GM12878 (cell line): ENCODE measurements at regions not wholly inside any gene's neighbourhood (a gene's known extent, or its start where the extent isn't known, plus 50 kb on each side); places are given as distances from the start of the nearest gene placed in this dataset.

Source experiments
- ATAC-seq: fragments of 200-7000 bp; cut with Tn5 transposase; 3 replicates; pipeline ENCODE4 v1.9.1; 2020; ENCODE audit warnings: mild to moderate bottlenecking, moderate library complexity
- BruUV-seq: library from RNA; stranded (reverse); fragments of 400-500 nt; replicated peaks from 2 replicates; lab custom pipeline; 2021; lab: Mats Ljungman, UMichigan
- CTCF ChIA-PET: fragments of 300-600 bp; sonication (Branson Sonifier 250); formaldehyde crosslinking; extraction: SDS; loops from one replicate; lab custom pipeline; 2021; ENCODE audit warnings: inconsistent platforms; lab: Yijun Ruan, JAX
- POLR2A ChIA-PET: fragments of 350-600 bp; formaldehyde crosslinking; extraction: SDS; loops from one replicate; lab custom pipeline; 2021; ENCODE audit warnings: inconsistent platforms; lab: Charles Lee
- RAD21 ChIA-PET: fragments of 300-600 bp; sonication (Branson Sonifier 250); formaldehyde crosslinking; loops from one replicate; lab custom pipeline; 2023; ENCODE audit warnings: antibody characterized with exemption; ENCODE audit not compliant: unreplicated experiment; lab: Charles Lee
- SMC1A ChIA-PET: fragments of 300-600 bp; sonication (Branson Sonifier 250); formaldehyde crosslinking; loops from one replicate; lab custom pipeline; 2023; ENCODE audit not compliant: unreplicated experiment, uncharacterized antibody; lab: Charles Lee
- DNase-seq: peaks from one replicate; pipeline ENCODE4 v3.0.0-alpha.2; 2011; ENCODE audit warnings: low read depth, low spot score
- FAIRE-seq: peaks from 3 replicates; lab custom pipeline; 2011; peaks lifted over from hg19 to GRCh38; lab: Jason Lieb, UNC
- H2AFZ ChIP-seq: 2 replicates; pipeline ENCODE4 v1.6.0; 2011; ENCODE audit warnings: low read depth, low read length, control low read depth; ENCODE audit not compliant: control insufficient read depth
- H3K27ac ChIP-seq: 2 replicates; pipeline ENCODE4 v1.5.1; 2011; ENCODE audit warnings: control low read depth; ENCODE audit not compliant: control insufficient read depth, insufficient read depth
- H3K27me3 ChIP-seq, 2 experiments: replicated peaks in 1 of 2; 2 replicates each; pipeline versions ENCODE4 v1.6.0 to v1.6.1; 2011; ENCODE audit warnings: low read length in 1 of 2; ENCODE audit not compliant: control insufficient read depth in 2 of 2, insufficient read depth in 2 of 2
- H3K36me3 ChIP-seq, 2 experiments: 2 replicates each; pipeline ENCODE4 v1.5.1; 2011; ENCODE audit warnings: low read length in 1 of 2; ENCODE audit not compliant: control insufficient read depth in 2 of 2, insufficient read depth in 2 of 2
- H3K4me1 ChIP-seq: 2 replicates; pipeline ENCODE4 v1.6.1; 2011; ENCODE audit warnings: mild to moderate bottlenecking, low read length, moderate library complexity, mixed read lengths; ENCODE audit not compliant: control insufficient read depth, insufficient read depth
- H3K4me2 ChIP-seq: 2 replicates; pipeline ENCODE4 v1.6.0; 2011; ENCODE audit warnings: control low read depth; ENCODE audit not compliant: control insufficient read depth, insufficient read depth
- H3K4me3 ChIP-seq: fragments of 200-600 bp; sonication (generic); 2 replicates; pipeline ENCODE4 v1.5.1; 2016
- H3K79me2 ChIP-seq: 2 replicates; pipeline ENCODE4 v1.6.0; 2011; ENCODE audit warnings: low read length; ENCODE audit not compliant: control insufficient read depth, insufficient read depth
- H3K9ac ChIP-seq: 2 replicates; pipeline ENCODE4 v1.8.0; 2011; ENCODE audit warnings: low read length, control low read depth, mixed read lengths; ENCODE audit not compliant: control insufficient read depth, insufficient read depth
- H3K9me3 ChIP-seq: replicated peaks from 3 replicates; pipeline ENCODE4 v1.5.1; 2011; ENCODE audit warnings: mild to moderate bottlenecking, low read length; ENCODE audit not compliant: control insufficient read depth, insufficient read depth
- H4K20me1 ChIP-seq: 2 replicates; pipeline ENCODE4 v1.6.0; 2011; ENCODE audit not compliant: control insufficient read depth, insufficient read depth
- BMI1 ChIP-seq: fragments of 450-650 bp; IDR thresholded peaks from 2 replicates; pipeline ENCODE4 v1.6.1; 2016; ENCODE audit warnings: mild to moderate bottlenecking, moderate library complexity, borderline replicate concordance
- BRCA1 ChIP-seq: IDR thresholded peaks from 2 replicates; pipeline ENCODE4 v1.6.1; 2011; ENCODE audit warnings: low read depth, low read length, improper control_type of control experiment
- CEBPB ChIP-seq, 2 experiments: fragments of 150-350 bp in 1 of 2; IDR thresholded peaks; 2 replicates each; pipeline ENCODE4 v1.6.1; 2012 to 2014; ENCODE audit warnings: low read depth in 2 of 2, low read length in 2 of 2, borderline replicate concordance in 1 of 2, inconsistent platforms in 1 of 2
- CREB1 ChIP-seq: IDR thresholded peaks from 2 replicates; pipeline ENCODE4 v1.6.1; 2012; ENCODE audit warnings: low read depth, mild to moderate bottlenecking, inconsistent platforms
- JUNB ChIP-seq: IDR thresholded peaks from 2 replicates; pipeline ENCODE4 v1.6.1; 2016; ENCODE audit warnings: antibody characterized with exemption, mild to moderate bottlenecking
- MYB ChIP-seq: fragments of 150-350 bp; IDR thresholded peaks from 2 replicates; pipeline ENCODE4 v1.6.1; 2014; ENCODE audit warnings: mild to moderate bottlenecking, low read depth, low read length, borderline replicate concordance
- POLR2AphosphoS2 ChIP-seq: IDR thresholded peaks from 2 replicates; pipeline ENCODE4 v1.6.1; 2011; ENCODE audit warnings: low read depth, mild to moderate bottlenecking, low read length, improper control_type of control experiment, moderate library complexity
- POLR2AphosphoS5 ChIP-seq: IDR thresholded peaks from 2 replicates; pipeline ENCODE4 v1.6.1; 2011; ENCODE audit warnings: mild to moderate bottlenecking, low read length, inconsistent platforms
- RAD51 ChIP-seq: fragments of 450-650 bp; IDR thresholded peaks from 2 replicates; pipeline ENCODE4 v1.6.1; 2016; ENCODE audit warnings: moderate library complexity, mild to moderate bottlenecking, inconsistent platforms
- RBBP5 ChIP-seq: fragments of 200-600 bp; sonication (generic); conservative IDR thresholded peaks from 2 replicates; pipeline ENCODE4 v1.6.1; 2016
- SIN3A ChIP-seq: IDR thresholded peaks from 2 replicates; pipeline ENCODE4 v1.6.1; 2012; ENCODE audit warnings: low read depth, low read length, improper control_type of control experiment
- SIX5 ChIP-seq: IDR thresholded peaks from 2 replicates; pipeline ENCODE4 v1.6.1; 2011; ENCODE audit warnings: mild to moderate bottlenecking, low read depth, low read length, moderate library complexity; ENCODE audit not compliant: severe bottlenecking
- SMAD1 ChIP-seq: fragments of 450-650 bp; IDR thresholded peaks from 2 replicates; pipeline ENCODE4 v1.6.1; 2018; ENCODE audit warnings: mild to moderate bottlenecking, low read depth; ENCODE audit not compliant: partially characterized antibody
- TBL1XR1 ChIP-seq: IDR thresholded peaks from 2 replicates; pipeline ENCODE4 v1.6.1; 2012; ENCODE audit warnings: low read depth, low read length, improper control_type of control experiment
- YY1 ChIP-seq: IDR thresholded peaks from 2 replicates; pipeline ENCODE4 v1.6.1; 2011; ENCODE audit warnings: low read depth, mild to moderate bottlenecking, low read length
- ZNF384 ChIP-seq: IDR thresholded peaks from 2 replicates; pipeline ENCODE4 v1.6.1; 2012; ENCODE audit warnings: low read depth, mild to moderate bottlenecking, low read length, improper control_type of control experiment, borderline replicate concordance
- WGBS: methylation state at CpG from one replicate; pipeline ENCODE4 v1.1.6; 2016; ENCODE audit warnings: low lambda C conversion rate; ENCODE audit not compliant: insufficient replicate concordance, insufficient coverage; ENCODE audit errors: missing lambda C conversion rate; 5-methylcytosine and 5-hydroxymethylcytosine counted together
- in situ Hi-C: fragments of 300-500 bp; cut with MboI; formaldehyde crosslinking; loops from 9 replicates; pipeline ENCODE4 v1.14.3; 2018; ENCODE audit warnings: mixed read lengths
- intact Hi-C: fragments of 100-400 bp; cut with micrococcal nuclease; formaldehyde crosslinking; loops from one replicate; pipeline ENCODE4 v1.14.2; 2022; ENCODE audit not compliant: unreplicated experiment
- TF ChIP-seq, protein P1 (sequence below): fragments of 450-650 bp; IDR thresholded peaks from 2 replicates; pipeline ENCODE4 v1.6.1; 2016; ENCODE audit warnings: mild to moderate bottlenecking, moderate library complexity, borderline replicate concordance
- TF ChIP-seq, protein P2 (sequence below): IDR thresholded peaks from 2 replicates; pipeline ENCODE4 v1.6.1; 2011; ENCODE audit warnings: borderline replicate concordance, low read depth, mild to moderate bottlenecking, moderate library complexity, mixed read lengths, low read length; ENCODE audit not compliant: insufficient read depth; ENCODE audit errors: extremely low read length

DNA sequence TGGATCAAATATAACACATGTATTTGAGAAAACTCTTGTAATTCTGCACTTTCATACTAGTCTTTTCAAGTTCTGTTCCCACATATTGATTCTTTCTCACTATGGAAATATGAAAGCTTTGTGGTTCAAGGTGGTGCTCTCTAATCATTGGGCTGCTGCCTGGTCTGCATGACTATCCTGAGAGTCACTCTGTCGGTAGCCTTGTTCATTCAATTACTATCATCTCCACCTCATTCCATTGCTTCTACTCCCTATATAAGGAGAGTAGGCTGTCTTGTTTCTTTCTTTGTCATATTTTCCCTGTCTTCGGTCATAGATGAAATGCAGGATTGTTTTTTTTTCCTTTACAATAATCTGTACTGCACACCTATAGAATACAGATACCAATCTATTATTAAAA lies 341.4 kb upstream of the ACTBL2 start:
- Histone ChIP-seq H3K79me2 (no peaks in the 10 kb centered on the region), H3K27me3 (no peaks in the 10 kb centered on the region), H3K36me3 (no peaks in the 10 kb centered on the region), H3K4me2 (no peak overlapping the region), H3K9ac (no peak overlapping the region), H3K4me3 (no peak overlapping the region), H3K9me3 (no peaks in the 10 kb centered on the region), H4K20me1 (no peaks in the 10 kb centered on the region), H3K4me1 (no peaks in the 10 kb centered on the region), H2AFZ (no peak overlapping the region), H3K27ac (no peak overlapping the region)
- intact Hi-C loops (no loop called here), in situ Hi-C loops (no loop called here)
- RAD21 ChIA-PET = no interaction called here
- CTCF ChIA-PET = no interaction called here
- 80% methylated on average over 2 of the region's 2 CpGs for WGBS
- POLR2A ChIA-PET = no interaction called here
- FAIRE-seq (no peak), ATAC-seq (no peak), DNase-seq (no peak)
- SMC1A ChIA-PET = interaction anchor here (0.6 kb wide), 2 partner anchors 193 to 285 kb away, joined by 3 read pairs; no protein-coding TSS in a partner anchor
- TF ChIP-seq POLR2AphosphoS5 = no peak
- no peak for TF ChIP-seq TBL1XR1
- TF ChIP-seq ZNF384 = no peak
- TF ChIP-seq, protein P1, sequence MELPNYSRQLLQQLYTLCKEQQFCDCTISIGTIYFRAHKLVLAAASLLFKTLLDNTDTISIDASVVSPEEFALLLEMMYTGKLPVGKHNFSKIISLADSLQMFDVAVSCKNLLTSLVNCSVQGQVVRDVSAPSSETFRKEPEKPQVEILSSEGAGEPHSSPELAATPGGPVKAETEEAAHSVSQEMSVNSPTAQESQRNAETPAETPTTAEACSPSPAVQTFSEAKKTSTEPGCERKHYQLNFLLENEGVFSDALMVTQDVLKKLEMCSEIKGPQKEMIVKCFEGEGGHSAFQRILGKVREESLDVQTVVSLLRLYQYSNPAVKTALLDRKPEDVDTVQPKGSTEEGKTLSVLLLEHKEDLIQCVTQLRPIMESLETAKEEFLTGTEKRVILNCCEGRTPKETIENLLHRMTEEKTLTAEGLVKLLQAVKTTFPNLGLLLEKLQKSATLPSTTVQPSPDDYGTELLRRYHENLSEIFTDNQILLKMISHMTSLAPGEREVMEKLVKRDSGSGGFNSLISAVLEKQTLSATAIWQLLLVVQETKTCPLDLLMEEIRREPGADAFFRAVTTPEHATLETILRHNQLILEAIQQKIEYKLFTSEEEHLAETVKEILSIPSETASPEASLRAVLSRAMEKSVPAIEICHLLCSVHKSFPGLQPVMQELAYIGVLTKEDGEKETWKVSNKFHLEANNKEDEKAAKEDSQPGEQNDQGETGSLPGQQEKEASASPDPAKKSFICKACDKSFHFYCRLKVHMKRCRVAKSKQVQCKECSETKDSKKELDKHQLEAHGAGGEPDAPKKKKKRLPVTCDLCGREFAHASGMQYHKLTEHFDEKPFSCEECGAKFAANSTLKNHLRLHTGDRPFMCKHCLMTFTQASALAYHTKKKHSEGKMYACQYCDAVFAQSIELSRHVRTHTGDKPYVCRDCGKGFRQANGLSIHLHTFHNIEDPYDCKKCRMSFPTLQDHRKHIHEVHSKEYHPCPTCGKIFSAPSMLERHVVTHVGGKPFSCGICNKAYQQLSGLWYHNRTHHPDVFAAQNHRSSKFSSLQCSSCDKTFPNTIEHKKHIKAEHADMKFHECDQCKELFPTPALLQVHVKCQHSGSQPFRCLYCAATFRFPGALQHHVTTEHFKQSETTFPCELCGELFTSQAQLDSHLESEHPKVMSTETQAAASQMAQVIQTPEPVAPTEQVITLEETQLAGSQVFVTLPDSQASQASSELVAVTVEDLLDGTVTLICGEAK = no peak
- TF ChIP-seq YY1 = no peak
- TF ChIP-seq MYB = no peak
- no peak for TF ChIP-seq CEBPB (IDR thresholded peaks at IDR 0.05; ENCODE audit: borderline replicate concordance in 1 of 2, low read depth in 2 of 2, low read length in 2 of 2)
- TF ChIP-seq BRCA1 = no peak
- no peak for TF ChIP-seq POLR2AphosphoS2
- TF ChIP-seq RBBP5 = no peak
- no peak for TF ChIP-seq JUNB
- TF ChIP-seq CREB1 = no peak
- TF ChIP-seq RAD51 = no peak
- TF ChIP-seq, protein P2, sequence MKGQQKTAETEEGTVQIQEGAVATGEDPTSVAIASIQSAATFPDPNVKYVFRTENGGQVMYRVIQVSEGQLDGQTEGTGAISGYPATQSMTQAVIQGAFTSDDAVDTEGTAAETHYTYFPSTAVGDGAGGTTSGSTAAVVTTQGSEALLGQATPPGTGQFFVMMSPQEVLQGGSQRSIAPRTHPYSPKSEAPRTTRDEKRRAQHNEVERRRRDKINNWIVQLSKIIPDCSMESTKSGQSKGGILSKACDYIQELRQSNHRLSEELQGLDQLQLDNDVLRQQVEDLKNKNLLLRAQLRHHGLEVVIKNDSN = no peak
- no peak for TF ChIP-seq SMAD1
- no peak for TF ChIP-seq BMI1
- TF ChIP-seq SIN3A = no peak
- no peak for TF ChIP-seq SIX5
- BruUV-seq = no TSS peak
